AG04450 (cell line): ENCODE measurements at regions not wholly inside any gene's neighbourhood (a gene's known extent, or its start where the extent isn't known, plus 50 kb on each side); places are given as distances from the start of the nearest gene placed in this dataset.
"Not testable (repeated sequence)": the region's sequence is repeated elsewhere in the genome, so short reads cannot be mapped to it uniquely, and the experiment has no call there.

Experiments used
- CTCF ChIA-PET: fragments of 300-600, 350-600 bp; formaldehyde crosslinking; extraction: SDS; loops from one replicate; lab custom pipeline; 2022; ENCODE audit warnings: antibody characterized with exemption, inconsistent platforms; lab: Charles Lee
- POLR2A ChIA-PET: fragments of 350-600 bp; formaldehyde crosslinking; extraction: SDS; loops from one replicate; lab custom pipeline; 2021; ENCODE audit warnings: antibody characterized with exemption, inconsistent platforms; lab: Yijun Ruan, JAX
- DNase-seq: peaks from one replicate; pipeline ENCODE4 v3.0.0-alpha.2; 2011; ENCODE audit warnings: low read depth, low spot score
- H3K27ac ChIP-seq: one replicate; pipeline ENCODE4 v1.5.1; 2012; ENCODE audit warnings: low read depth, low read length, control low read depth
- H3K27me3 ChIP-seq: one replicate; pipeline ENCODE4 v1.6.0; 2012; ENCODE audit warnings: low read length; ENCODE audit not compliant: control insufficient read depth, insufficient read depth
- H3K4me3 ChIP-seq: 2 replicates; pipeline ENCODE4 v1.5.1; 2011; ENCODE audit warnings: mild to moderate bottlenecking, low read depth, low read length, control low read depth
- H3K9me3 ChIP-seq: 2 replicates; pipeline ENCODE4 v1.5.1; 2012; ENCODE audit warnings: low read length; ENCODE audit not compliant: control insufficient read depth, insufficient read depth
- CTCF ChIP-seq: IDR thresholded peaks from 2 replicates; pipeline ENCODE4 v1.5.1; 2011; ENCODE audit warnings: low read depth, low read length, control low read depth, inconsistent platforms

GRCh38 chr12:28750946-28751685 lies 398.0 kb upstream of the FAR2 start:
- peaks cover 3% of the 10 kb centered on the region; the same call in 1 of the 2 replicates for H3K9me3 ChIP-seq
- no peak overlapping the region for H3K4me3 ChIP-seq
- POLR2A ChIA-PET: no interaction called here
- no peak for TF ChIP-seq CTCF
- H3K27ac ChIP-seq: no peak overlapping the region
- CTCF ChIA-PET: no interaction called here
- H3K27me3 ChIP-seq: no peaks in the 10 kb centered on the region
- no peak for DNase-seq

GRCh38 chr12:28755027-28755426 lies 394.1 kb upstream of the FAR2 start:
- Histone ChIP-seq H3K9me3 (peaks cover 3% of the 10 kb centered on the region; the same call in 1 of the 2 replicates), H3K27ac (no peak overlapping the region), H3K4me3 (no peak overlapping the region), H3K27me3 (no peaks in the 10 kb centered on the region)
- POLR2A ChIA-PET: no interaction called here
- CTCF ChIA-PET: no interaction called here
- no peak for TF ChIP-seq CTCF
- DNase-seq: no peak

- H3K27me3 ChIP-seq: no peaks in the 10 kb centered on the region
- H3K27ac ChIP-seq: no peak overlapping the region
- H3K4me3 ChIP-seq: no peak overlapping the region
- no peak for DNase-seq
- peaks cover 3% of the 10 kb centered on the region for H3K9me3 ChIP-seq
- ChIA-PET POLR2A (no interaction called here), CTCF (no interaction called here)
- no peak for TF ChIP-seq CTCF
Measured at GRCh38 chr12:28759333-28759732, 389.7 kb upstream of the FAR2 start.

- not testable (repeated sequence) for H3K27me3 ChIP-seq
Measured at GRCh38 chr12:28760040-28760903, 388.8 kb upstream of the FAR2 start.

GRCh38 chr12:28761897-28762296 lies 387.2 kb upstream of the FAR2 start:
- H3K27ac ChIP-seq, H3K9me3 ChIP-seq, POLR2A ChIA-PET, CTCF ChIA-PET, H3K4me3 ChIP-seq, DNase-seq, H3K27me3 ChIP-seq: not testable (repeated sequence)

More at GRCh38 chr12:28760040-28760903, 388.8 kb upstream of the FAR2 start:
- CTCF ChIA-PET, H3K4me3 ChIP-seq, H3K9me3 ChIP-seq, POLR2A ChIA-PET, DNase-seq, H3K27ac ChIP-seq: not testable (repeated sequence)

GRCh38 chr12:28766398-28766797 lies 382.7 kb upstream of the FAR2 start:
- H3K4me3 ChIP-seq: no peak overlapping the region
- H3K9me3 ChIP-seq: no peaks in the 10 kb centered on the region
- POLR2A ChIA-PET: no interaction called here
- no peak for TF ChIP-seq CTCF
- no peak overlapping the region for H3K27ac ChIP-seq
- CTCF ChIA-PET: no interaction called here
- DNase-seq: no peak
- H3K27me3 ChIP-seq: no peaks in the 10 kb centered on the region
